GM23338 (cell line): ENCODE measurements at regions not wholly inside any gene's neighbourhood (a gene's known extent, or its start where the extent isn't known, plus 50 kb on each side); places are given as distances from the start of the nearest gene placed in this dataset.

Experiments used
- ATAC-seq: fragments of 200-7000 bp; cut with Tn5 transposase; 3 replicates; pipeline ENCODE4 v1.9.1; 2020
- DNase-seq: peaks from one replicate; pipeline ENCODE4 v3.0.0-alpha.2; 2015; ENCODE audit warnings: low spot score
- H2AFZ ChIP-seq: fragments of 200-600 bp; sonication (generic); 2 replicates; pipeline ENCODE4 v1.8.0; 2016; ENCODE audit warnings: antibody characterized with exemption, mild to moderate bottlenecking, moderate library complexity
- H3F3A ChIP-seq: fragments of 200-600 bp; sonication (generic); replicated peaks from 2 replicates; pipeline ENCODE4 v1.8.0; 2017; ENCODE audit warnings: antibody characterized with exemption, mixed run types, low read depth
- H3K27ac ChIP-seq: fragments of 200-600 bp; sonication (generic); 2 replicates; pipeline ENCODE4 v1.6.1; 2016; ENCODE audit warnings: low read depth
- H3K27me3 ChIP-seq: fragments of 200-600 bp; sonication (generic); 2 replicates; pipeline ENCODE4 v1.8.0; 2016; ENCODE audit warnings: mild to moderate bottlenecking, mixed run types, moderate library complexity; ENCODE audit not compliant: insufficient read depth
- H3K36me3 ChIP-seq: fragments of 200-600 bp; sonication (generic); 2 replicates; pipeline ENCODE4 v1.8.0; 2016; ENCODE audit warnings: mild to moderate bottlenecking; ENCODE audit not compliant: insufficient read depth
- H3K4me1 ChIP-seq: fragments of 200-600 bp; sonication (generic); 2 replicates; pipeline ENCODE4 v1.8.0; 2016; ENCODE audit warnings: mild to moderate bottlenecking, moderate library complexity; ENCODE audit not compliant: insufficient read depth
- H3K4me2 ChIP-seq: fragments of 200-600 bp; sonication (generic); 2 replicates; pipeline ENCODE4 v1.7.1; 2017; ENCODE audit warnings: mixed run types
- H3K4me3 ChIP-seq: fragments of 200-600 bp; sonication (generic); 2 replicates; pipeline ENCODE4 v1.6.1; 2016; ENCODE audit warnings: mixed run types
- H3K79me2 ChIP-seq: fragments of 200-600 bp; sonication (generic); replicated peaks from 2 replicates; pipeline ENCODE4 v1.8.0; 2017; ENCODE audit warnings: mild to moderate bottlenecking; ENCODE audit not compliant: insufficient read depth
- H3K9me2 ChIP-seq: fragments of 200-600 bp; sonication (generic); 2 replicates; pipeline ENCODE4 v1.8.0; 2017; ENCODE audit not compliant: insufficient read depth
- H4K20me1 ChIP-seq: fragments of 200-600 bp; sonication (generic); replicated peaks from 2 replicates; pipeline ENCODE4 v1.8.0; 2017; ENCODE audit warnings: mild to moderate bottlenecking; ENCODE audit not compliant: insufficient read depth
- H3K27ac Mint-ChIP-seq: 2 replicates; pipeline ENCODE4 v1.8.0; 2020; ENCODE audit warnings: inconsistent platforms, mild to moderate bottlenecking, moderate library complexity, mixed read lengths
- H3K27me3 Mint-ChIP-seq: 3 replicates; pipeline ENCODE4 v1.8.0; 2022; ENCODE audit warnings: low read depth, mild to moderate bottlenecking, moderate library complexity, mixed read lengths, inconsistent platforms; ENCODE audit not compliant: insufficient read depth, poor library complexity
- H3K36me3 Mint-ChIP-seq: 3 replicates; pipeline ENCODE4 v1.8.0; 2021; ENCODE audit warnings: low read depth, mild to moderate bottlenecking, inconsistent platforms, moderate library complexity, mixed read lengths
- H3K4me1 Mint-ChIP-seq: 3 replicates; pipeline ENCODE4 v1.8.0; 2020; ENCODE audit warnings: mild to moderate bottlenecking, inconsistent platforms, mixed read lengths
- H3K4me3 Mint-ChIP-seq: 3 replicates; pipeline ENCODE4 v1.8.0; 2021; ENCODE audit warnings: moderate library complexity, mild to moderate bottlenecking, inconsistent platforms, mixed read lengths
- H3K9me3 Mint-ChIP-seq: 3 replicates; pipeline ENCODE4 v1.8.0; 2020; ENCODE audit warnings: moderate library complexity, mild to moderate bottlenecking, inconsistent platforms, mixed read lengths
- CREB1 ChIP-seq: fragments of 250-450 bp; sonication (Bioruptor Pico); IDR thresholded peaks from 2 replicates; pipeline ENCODE4 v1.5.0; 2020; ENCODE audit warnings: low read depth, mild to moderate bottlenecking, moderate library complexity
- EZH2 ChIP-seq: fragments of 200-600 bp; sonication (generic); IDR thresholded peaks from one replicate; pipeline ENCODE4 v1.8.0; 2017; ENCODE audit warnings: antibody characterized with exemption, mild to moderate bottlenecking, low read depth; ENCODE audit not compliant: unreplicated experiment
- EZH2phosphoT487 ChIP-seq: fragments of 200-600 bp; sonication (generic); IDR thresholded peaks from one replicate; pipeline ENCODE4 v1.8.1; 2018; ENCODE audit warnings: antibody characterized with exemption; ENCODE audit not compliant: unreplicated experiment
- NANOG ChIP-seq: IDR thresholded peaks from 2 replicates; pipeline ENCODE4 v1.6.1; 2016; ENCODE audit warnings: antibody characterized with exemption, borderline replicate concordance
- POLR2AphosphoS5 ChIP-seq: IDR thresholded peaks from 2 replicates; pipeline ENCODE4 v1.6.1; 2016; ENCODE audit warnings: antibody characterized with exemption, low read depth
- REST ChIP-seq: IDR thresholded peaks from one replicate; pipeline ENCODE4 v1.6.1; 2018; ENCODE audit warnings: antibody characterized with exemption; ENCODE audit not compliant: unreplicated experiment
- ZNF114 ChIP-seq: fragments of 250-450 bp; sonication (Bioruptor Pico); IDR thresholded peaks from 2 replicates; pipeline ENCODE4 v1.5.0; 2020; ENCODE audit warnings: mild to moderate bottlenecking, moderate library complexity
- ZNF462 ChIP-seq: fragments of 250-450 bp; sonication (Bioruptor Pico); IDR thresholded peaks from 2 replicates; pipeline ENCODE4 v1.5.0; 2020; ENCODE audit warnings: mild to moderate bottlenecking, moderate library complexity

DNA sequence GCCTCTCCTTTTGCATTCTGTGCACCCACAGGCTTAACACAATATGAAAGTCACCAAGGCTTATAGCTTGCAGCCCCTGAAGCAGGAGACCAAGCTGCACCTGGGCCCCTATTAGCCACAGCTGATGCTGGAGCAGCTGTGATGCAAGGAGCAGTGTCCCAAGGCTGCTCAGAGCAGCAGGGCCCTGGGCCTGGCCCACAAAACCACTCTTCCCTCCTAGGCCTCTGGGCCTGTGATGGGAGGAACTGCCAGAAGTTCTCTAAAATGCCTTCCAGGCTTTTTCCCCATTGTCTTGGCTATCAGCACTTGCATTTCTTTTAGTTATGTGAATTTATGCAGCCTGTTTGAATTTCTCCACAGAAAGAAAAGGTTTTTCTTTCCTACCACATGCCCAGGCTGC is 89.5 kb upstream of the KCTD3 start (continued):
- TF ChIP-seq NANOG: no peak
- TF ChIP-seq ZNF114 (CRISPR knock-in tag): no peak
- TF ChIP-seq ZNF462 (CRISPR knock-in tag): no peak
- no peak for TF ChIP-seq CREB1 (CRISPR knock-in tag)
- TF ChIP-seq EZH2: no peak

GRCh38 chr1:215479567-215479966 is 87.5 kb upstream of the KCTD3 start:
- no peak overlapping the region for H3K4me3 Mint-ChIP-seq
- no peak overlapping the region for H3K27ac ChIP-seq
- H3K27me3 Mint-ChIP-seq: peaks cover 2% of the 10 kb centered on the region
- DNase-seq: no peak
- no peaks in the 10 kb centered on the region for H3F3A ChIP-seq
- no peak overlapping the region for H2AFZ ChIP-seq
- H4K20me1 ChIP-seq: no peaks in the 10 kb centered on the region
- peaks cover 18% of the 10 kb centered on the region for H3K9me3 Mint-ChIP-seq
- no peaks in the 10 kb centered on the region for H3K27me3 ChIP-seq
- H3K4me2 ChIP-seq: no peak overlapping the region
- H3K4me1 Mint-ChIP-seq: peaks cover 7% of the 10 kb centered on the region; the same call in 2 of the 3 replicates
- H3K4me3 ChIP-seq: no peak overlapping the region
- H3K9me2 ChIP-seq: no peaks in the 10 kb centered on the region; the same call in 1 of the 2 replicates
- H3K4me1 ChIP-seq: peaks cover 3% of the 10 kb centered on the region; the same call in 1 of the 2 replicates
- H3K79me2 ChIP-seq: no peaks in the 10 kb centered on the region
- peaks cover 6% of the 10 kb centered on the region; the same call in 2 of the 3 replicates for H3K36me3 Mint-ChIP-seq
- no peaks in the 10 kb centered on the region for H3K36me3 ChIP-seq
- no peak for ATAC-seq
- no peak overlapping the region for H3K27ac Mint-ChIP-seq
- TF ChIP-seq CREB1 (CRISPR knock-in tag) (no peak), EZH2phosphoT487 (no peak), EZH2 (no peak), POLR2AphosphoS5 (no peak), REST (no peak)
